Femur (tissue), 1 donor: ENCODE measurements at regions not wholly inside any gene's neighbourhood (a gene's known extent, or its start where the extent isn't known, plus 50 kb on each side); places are given as distances from the start of the nearest gene placed in this dataset.

Experiments
- DNase-seq: peaks from one replicate; pipeline ENCODE4 v3.0.0-alpha.2; 2017

DNA sequence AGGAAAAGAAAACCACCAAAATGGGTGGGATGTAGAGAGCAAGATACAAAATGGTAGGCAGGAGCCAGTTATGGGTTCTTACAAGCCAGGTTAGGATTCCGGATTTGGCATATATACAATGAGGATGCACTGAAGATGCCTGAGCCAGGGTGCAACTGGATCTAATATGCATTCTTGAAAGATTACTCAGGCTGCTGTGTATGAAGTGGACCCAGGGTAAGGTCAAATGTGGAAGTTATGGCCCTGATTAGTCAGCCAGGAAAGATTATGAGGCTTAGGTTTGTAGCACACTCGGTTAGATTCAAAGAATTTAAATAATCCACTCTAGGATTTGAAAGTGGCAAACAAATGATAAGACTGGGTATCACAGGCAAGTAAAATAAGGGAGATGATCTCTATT is 1750.7 kb upstream of the FLRT2 start:
- no peak for DNase-seq

DNA sequence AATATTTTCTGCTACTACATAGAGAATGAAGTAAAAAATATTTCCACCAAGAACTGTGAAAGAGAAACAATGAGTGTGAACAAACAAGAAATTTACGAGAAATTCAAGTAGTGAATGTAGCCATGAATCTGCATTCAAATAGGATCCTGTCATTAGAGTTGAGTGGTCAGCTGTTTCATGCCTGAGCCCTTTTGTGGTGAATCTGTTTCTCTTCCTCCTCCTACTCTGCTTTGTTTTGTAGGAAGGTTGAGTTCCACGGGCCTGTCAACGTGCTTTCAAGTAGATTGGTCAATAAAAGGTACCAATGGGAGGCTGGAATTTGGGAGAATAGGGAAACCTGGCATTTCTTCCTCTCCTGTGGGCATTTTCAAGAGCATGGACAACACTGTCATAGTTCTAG is 1749.6 kb upstream of the FLRT2 start:
- DNase-seq = no peak

DNA sequence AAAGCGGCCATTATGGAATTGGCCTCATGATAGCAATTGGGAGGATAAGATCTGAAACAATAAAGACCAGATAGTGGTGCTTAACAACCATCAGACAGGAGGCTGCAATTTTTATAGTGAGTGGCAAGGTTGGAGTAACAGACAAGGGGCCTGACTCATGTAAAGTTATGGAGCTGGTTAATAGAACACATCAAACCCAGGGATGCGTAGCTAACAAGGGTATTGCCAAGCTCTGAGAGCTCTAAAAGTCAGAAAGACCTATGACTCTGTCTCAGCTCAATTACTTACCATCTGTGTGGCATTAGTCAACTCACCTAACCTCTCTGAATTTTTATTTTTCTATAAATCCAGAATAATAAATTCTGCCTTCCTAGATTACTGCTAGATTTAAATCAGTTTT is 1731.5 kb upstream of the FLRT2 start:
- DNase-seq = no peak

DNA sequence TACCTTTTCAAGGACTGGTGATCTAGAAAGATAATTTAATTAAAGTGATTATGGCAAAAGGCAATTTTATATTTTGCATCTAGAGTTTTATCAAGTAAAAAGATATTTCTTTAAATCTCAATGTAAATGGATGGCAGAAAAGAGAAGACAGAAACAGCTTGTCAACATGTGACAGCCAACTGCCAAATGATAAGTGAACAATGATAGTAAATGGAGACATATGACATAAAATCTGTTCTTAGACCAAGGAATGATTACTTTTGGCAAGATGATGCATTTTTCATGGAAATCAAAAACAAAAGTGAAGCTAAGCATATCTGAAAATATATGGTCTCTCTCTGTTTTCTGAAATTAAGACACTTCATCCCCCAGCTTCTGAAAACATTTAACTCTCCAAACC is 1730.7 kb upstream of the FLRT2 start:
- no peak for DNase-seq

DNA sequence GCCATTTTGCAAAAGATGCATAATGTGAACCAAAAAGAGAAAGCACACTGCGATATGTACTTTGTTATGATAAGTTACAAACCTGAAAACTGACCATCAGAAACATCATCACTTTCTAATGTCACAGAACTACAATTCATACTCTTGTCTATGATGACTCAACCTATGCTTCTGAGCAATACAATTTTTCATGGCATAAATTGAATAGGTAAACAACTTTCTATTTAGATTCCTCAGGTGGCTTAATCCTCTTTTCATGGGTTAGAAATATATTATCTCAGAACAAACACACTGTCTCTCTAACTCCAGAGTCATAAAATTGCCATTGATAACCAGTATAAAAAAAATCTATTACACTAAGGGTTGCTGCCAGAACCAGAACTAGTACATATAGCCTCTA is 1715.0 kb upstream of the FLRT2 start:
- DNase-seq = no peak

DNA sequence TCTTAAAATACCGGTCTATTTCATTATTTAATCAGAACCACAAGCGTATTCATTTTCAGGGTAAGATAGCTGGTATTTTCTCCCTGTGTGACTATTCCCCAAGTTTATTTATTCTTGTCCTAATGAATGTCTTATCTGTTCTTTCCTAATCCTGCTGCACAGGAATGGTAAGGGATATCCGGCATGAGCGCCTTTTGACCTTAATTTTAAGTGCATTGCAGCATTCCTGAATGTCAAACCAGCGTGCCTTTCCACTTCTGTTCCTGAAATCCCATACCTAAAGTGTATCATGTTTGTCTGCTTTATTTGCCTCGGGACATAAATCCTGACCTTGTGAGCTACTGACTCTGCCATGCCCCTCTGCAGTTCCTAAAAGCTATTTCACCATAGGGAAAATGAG is 1713.2 kb upstream of the FLRT2 start:
- no peak for DNase-seq

DNA sequence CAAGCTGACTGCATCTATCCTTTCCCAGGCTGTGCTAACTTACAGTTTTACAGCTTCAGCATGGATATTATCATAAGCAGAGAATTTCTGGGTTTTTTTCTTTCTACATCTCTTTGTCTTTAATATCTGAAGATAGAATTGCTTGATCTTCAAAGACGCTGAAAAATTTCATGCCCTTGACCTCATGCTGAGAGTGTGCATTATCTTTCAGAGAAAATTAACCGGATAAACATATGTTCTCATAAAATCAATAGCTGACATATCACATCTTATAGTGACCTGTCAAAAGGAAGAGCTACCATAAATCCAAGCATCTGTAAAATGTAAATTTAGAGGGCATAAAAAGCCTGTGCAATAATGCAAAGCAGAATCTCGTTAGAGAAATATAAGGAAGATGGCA is 1704.1 kb upstream of the FLRT2 start:
- DNase-seq = no peak

DNA sequence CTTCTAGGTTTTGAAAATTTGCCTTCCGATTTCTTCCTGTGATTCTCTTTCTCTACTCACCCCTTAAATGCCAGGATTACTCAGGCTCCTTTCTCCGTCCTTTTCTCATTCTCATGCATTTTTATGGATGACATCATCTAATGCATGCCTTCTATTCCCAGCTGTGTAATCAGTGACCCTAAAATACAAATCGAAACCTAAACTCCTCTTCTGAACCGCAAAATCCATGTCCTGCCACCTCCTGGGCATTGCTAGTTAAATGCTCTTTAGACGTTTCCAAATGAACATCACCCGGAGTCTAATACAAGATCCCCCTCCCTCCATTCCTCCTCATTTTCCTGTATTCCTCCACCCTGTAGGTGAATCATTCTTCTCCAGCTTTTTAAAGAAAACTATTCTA is 1703.1 kb upstream of the FLRT2 start:
- no peak for DNase-seq

DNA sequence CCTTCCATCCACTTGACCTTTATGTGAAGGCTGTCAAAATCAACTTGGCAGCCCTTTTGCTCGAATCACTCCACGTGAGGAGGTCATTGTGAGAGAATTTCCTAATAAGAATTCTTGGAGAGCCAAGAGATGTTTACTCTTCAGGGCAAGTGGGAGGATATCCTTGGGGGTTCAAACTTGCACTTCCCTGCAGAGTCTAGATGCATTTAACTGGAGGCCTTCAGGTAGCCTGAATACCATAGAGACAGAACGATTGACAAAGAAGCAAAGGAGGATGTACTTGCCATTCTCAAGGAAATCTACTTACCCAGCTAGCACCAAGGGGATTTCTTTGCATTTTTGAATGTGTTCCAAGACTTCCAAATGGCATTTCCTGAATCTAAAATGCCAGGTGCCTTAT is 1702.6 kb upstream of the FLRT2 start:
- no peak for DNase-seq

DNA sequence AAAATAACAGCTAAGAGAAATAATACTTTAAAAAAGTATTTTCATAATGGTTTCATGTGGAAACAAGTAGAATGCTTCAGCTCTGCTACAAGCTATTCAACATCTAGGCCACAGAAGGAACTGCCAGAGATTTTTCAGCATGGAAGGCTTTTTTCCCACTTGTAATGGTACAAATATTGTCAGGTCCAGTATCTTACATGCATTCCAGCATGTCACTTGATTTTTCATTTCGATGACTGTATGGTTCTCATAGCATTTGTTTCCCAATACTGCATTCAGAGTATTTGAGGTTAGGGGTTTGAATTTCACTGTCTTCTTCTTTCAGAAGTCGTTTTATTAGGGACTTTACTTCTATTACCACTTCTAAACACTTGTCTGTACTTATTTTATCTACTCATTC is 1701.5 kb upstream of the FLRT2 start:
- no peak for DNase-seq

DNA sequence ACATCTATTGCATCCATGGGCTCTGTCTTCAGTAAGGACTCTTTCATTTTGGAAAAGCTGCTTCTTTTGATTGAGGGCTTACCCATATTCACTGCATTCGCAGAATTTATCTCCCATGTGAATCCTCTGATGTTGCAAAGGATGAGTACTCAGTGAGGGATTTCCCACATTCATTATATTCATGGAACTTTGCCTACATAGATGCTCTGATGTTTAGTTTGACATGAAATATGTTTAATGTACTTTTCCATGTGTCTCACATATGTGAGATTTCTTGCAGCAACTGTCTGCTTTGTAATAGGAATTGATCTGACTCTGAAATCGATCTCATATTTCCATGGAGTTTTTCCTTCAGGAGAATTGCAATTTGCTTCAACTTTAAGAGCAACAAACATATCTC is 1699.6 kb upstream of the FLRT2 start:
- no peak for DNase-seq

DNA sequence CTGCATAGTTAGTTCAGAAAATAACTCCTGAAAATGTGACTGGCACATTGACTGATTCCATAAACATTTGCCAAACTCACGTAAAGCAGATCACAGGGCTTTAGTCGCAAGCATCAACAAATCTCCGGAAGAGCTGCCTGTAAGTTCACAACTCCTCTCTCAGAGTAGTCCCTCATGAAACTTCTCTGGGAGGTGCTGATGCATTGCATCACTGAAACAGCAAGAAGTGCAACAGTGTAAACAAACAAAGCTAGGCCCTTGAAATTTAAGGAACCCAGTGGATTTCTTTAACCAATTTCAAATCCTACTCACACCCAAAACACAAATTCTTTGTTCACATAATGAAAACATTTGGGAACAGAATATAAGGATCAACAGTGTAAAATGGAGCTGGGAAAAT is 1691.7 kb upstream of the FLRT2 start:
- DNase-seq = no peak

DNA sequence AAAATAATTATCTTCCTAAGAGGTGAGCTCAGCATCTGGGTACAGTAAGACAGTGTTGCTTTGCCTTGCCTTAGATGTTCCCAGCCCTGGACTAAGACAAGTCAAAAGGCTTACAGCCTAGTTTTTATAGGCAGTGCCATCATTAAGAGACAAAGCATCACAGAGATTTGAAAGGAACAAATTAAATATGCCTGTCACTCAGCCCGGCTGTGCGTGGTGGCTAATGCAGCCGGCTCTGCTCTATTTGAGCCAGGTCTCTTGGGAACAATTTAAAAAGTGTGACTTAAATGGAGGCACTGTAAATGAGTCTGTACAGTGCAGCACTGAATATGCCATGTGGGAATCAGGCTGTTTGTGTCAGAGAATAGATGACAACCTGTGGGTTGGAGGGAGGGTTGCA is 1687.4 kb upstream of the FLRT2 start:
- DNase-seq = no peak

DNA sequence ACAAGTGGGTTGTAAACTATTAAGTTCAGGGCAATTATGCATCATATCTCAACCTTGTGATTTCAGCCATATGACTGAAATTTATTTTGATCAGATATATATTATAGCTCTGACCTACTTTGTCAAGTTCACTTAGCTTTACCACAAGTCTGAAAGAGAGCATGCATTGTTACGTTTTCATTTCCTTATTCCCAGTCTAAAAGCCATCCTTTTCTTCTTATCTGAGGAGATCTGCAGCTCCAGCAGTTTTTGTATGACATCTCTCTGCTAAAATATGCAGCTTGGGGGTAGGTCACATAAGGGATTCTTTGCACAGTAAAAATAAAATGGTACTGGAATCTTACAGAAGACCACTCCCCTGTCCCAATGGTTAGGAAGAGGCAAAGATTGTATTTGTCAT is 1682.8 kb upstream of the FLRT2 start:
- DNase-seq = no peak

DNA sequence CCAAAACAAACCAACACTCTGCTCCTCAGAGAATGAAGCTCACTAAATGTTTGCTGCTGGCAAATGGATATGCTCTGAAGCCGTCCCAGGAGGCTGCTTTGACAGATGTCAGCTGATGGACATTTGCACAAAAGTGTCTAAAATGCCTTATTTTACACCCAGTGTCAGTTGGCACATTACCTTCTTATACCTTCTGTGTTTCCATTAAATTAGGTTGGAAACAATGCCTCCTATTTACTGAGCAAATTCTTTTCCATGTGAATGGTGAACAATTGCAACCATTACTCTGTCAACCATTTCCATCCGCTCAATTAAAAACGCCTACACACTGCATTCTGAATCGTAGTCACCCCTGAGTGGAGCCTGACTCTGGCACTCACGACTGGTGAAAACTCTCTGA is 1679.9 kb upstream of the FLRT2 start:
- no peak for DNase-seq

DNA sequence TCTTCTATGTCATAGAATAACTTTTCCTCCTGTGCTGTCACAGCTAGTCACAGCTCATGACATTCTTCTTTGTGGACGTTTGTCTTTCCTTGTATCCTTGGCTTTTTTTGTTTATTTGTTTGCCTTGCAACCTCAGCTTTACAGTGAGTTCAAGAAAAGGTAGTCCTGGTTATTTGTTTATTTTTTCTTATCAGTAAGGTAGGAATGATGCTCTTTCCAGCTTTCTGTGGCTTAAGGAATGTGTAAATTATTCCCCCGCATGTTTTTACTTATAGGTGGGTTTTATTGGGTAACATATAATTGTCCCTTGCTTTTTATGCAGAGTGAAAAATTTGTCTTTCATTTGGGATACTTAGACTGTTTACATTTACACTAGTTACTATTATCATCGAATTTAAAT is 1673.6 kb upstream of the FLRT2 start:
- DNase-seq = no peak

DNA sequence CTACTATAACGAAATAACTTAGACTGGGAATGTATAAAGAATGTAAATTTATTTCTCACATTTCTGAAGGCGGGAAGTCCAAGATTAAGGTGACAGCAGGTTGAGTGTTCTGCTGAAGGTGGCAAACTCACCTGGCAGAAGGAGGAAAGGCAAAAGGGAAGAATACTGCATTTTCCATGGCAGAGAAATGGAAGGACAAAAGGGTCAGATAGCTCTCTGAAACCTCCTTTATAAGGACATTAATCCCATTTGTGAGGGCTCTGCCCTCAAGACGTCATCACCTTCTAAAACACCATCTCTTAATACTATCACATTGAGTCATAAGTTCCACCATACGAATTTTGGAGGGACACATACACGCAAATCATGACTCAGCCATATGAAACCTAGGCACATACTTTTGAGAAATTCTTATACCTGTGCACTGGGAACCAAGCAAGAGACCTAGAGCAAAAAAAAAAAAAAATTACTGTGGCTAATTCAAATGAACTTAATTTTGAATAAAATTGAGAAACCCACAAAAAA is 1669.3 kb upstream of the FLRT2 start:
- no peak for DNase-seq

DNA sequence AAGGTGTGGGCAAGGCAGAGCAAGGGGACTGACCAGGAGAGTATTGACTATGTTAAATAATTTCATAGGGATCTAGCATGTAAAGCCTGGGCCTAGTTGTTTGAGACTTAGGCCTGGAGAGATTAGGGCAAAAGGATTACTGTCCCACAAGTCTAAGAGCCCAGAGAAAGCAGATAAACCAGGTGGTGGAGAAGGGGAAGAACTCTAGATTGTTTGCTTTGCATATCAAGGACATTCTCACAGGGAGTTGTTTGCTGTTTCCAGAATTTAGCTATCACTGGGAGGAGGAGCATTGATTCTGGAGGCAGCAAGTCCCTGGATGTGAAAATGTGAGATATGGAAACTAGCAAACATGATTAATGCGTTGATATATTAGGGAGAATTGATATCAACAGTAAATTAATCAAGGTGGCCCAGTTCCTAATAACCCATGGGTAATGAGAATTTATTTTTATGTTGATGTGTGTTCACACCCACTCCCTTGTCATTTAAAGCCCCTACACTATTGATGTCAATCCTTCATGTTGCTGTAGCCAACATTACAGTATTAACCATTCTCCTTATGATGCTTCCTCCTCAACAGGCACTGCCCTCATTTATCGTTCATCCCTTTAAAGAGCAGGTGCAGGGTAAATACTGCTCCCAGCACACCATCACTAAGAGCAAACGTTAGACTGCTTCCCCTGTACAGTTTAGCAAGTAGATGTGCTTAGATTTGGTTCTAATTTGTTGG is 1666.7 kb upstream of the FLRT2 start:
- DNase-seq = no peak

DNA sequence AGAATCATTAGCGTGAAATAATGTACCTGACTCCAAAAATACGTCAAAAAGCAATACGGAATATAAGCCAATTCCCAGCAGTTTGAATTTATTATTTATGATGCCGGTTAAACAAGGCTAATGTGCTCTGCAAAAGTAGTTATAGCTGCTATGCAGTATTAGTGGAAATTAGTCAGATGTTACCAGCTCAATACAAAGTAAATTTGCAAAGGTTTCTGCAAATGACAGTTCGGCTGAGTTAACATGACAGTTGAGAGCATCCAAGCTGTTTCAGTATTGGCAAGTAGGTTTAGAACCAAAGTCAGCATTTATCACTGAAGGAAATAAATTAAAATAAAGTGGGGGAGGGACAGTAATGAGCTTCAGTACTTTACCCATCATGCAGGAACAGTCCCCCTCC is 1665.8 kb upstream of the FLRT2 start:
- no peak for DNase-seq

DNA sequence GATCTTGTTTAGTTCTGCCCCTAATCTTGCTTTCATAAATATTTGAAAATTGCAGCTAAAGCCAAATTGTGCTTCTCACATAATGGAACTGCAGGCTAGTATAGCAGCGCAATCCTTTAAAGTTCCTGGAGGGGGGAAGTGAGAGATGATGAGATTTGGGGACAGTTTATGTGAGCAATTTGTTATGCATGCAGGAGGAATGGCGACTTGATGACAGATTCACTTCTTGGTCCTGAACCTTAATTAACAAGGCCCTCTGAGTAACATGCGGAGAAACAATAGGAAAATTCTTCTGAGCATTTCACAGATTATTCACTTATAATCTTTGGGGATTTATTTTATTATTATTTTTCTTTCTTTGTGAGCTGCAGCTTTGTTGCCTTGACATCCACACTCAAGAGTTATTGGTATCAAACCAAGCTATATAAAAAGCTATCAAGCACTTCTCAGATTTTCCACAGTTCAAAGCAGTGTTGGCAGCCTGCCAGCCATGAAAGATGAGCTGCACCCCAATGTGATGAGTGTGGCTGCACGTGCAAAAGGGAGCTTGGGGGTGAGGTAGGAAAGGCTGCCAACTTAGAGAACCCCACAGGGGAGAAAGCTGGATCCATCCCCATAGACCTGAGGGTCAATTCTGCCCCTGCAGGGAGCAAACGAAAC is 1662.2 kb upstream of the FLRT2 start:
- peak; percentile 68 for DNase-seq

DNA sequence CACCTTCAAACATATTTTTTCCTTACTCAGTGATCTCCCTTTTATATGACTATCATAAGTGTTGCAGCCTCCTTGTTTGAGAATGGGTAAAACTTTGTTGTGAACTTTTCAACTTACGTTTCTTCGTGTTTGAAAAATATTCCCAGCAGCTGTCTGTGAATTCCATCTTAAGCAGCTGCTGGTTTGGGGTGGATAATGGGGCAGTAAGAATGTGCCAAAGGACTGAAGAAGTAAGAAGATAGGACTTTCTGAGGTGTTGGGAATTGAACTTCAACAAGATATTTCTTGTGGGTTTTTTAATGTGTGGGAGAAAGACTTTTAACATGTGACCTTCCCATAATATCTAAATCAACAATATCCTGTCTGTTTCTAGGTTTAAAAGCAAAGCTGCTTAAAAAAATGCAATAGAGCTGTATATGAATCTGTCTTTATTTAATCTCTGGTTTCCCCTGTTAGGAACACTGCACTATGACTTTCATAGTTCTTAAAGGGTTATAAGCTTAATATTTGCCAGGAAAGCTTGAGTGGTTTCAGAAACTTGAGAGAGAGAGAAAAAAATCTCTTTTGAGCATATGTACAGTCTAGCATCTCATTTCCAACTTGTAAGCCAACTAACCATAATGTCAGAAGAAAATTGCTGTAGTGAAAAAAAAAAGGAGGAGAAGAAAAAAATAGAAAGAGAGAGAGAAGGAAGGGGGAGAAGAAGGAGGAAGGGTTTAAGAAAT is 1659.2 kb upstream of the FLRT2 start:
- DNase-seq = no peak

DNA sequence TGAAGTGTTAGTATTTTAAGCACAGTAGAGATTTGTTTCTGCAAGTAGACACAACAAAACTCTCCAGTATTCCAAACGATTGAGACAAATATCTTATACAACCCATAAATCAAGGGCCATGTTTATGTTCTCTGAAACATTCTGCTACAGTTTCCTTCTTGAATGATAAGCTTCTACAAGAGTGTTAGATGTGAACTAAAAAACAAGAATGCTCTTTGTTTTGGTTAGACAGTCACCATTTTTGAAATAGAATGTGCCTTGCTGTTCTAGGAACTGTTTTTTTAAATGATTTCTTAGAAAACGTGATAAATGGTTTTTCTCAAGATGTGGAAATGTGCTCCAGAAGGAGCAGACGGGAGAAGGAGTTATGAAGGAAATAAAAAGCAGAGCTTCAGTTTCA is 1656.3 kb upstream of the FLRT2 start:
- DNase-seq = no peak

DNA sequence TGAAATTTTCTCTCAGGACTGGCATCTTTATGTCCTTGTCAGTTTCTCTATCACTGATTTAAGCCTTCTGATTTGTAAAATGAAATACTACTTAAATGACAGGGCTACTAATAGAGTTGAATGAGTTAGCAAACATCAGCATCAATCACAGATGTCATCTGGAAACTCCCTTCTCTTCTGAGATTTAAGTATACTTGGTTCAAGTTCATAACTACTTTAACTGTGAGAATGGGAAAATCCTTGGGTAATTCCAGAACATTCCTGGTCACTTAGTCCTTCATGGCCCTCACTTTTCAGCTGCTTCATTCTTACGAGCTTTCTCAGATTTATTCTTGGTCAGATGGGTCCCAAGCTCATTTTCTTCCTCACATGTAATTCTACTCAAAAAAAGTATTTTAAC is 1655.3 kb upstream of the FLRT2 start:
- DNase-seq = no peak

DNA sequence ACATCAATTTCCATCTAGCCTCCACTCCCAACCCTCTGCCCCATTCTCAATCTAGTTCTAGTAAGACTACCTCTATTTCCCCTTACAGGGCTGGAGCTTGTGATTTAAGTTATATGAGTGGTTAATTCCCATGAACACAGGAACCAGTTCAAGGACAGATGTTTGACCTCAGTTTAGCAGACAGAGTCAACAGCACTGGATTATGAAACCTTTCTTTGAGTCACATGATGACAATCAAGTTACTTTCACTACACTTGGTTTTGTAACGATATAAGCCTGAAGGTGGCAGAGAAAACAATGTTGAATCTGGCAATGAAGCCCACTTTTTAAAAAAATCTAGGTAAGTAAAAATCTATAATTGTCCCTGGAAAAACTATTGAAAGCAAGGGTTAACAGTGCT is 1646.2 kb upstream of the FLRT2 start:
- DNase-seq = no peak
